IMR-90 (cell line): ENCODE measurements at regions not wholly inside any gene's neighbourhood (a gene's known extent, or its start where the extent isn't known, plus 50 kb on each side); places are given as distances from the start of the nearest gene placed in this dataset.

Experiments used
- ATAC-seq: fragments of 200-7000 bp; cut with Tn5 transposase; 2 replicates; pipeline ENCODE4 v1.9.1; 2020; ENCODE audit warnings: low read depth, mild to moderate bottlenecking, moderate library complexity
- BruUV-seq: library from RNA; stranded (reverse); fragments of 400-500 nt; replicated peaks from 2 replicates; lab custom pipeline; 2021; lab: Mats Ljungman, UMichigan
- CTCF ChIA-PET: fragments of 300-600 bp; formaldehyde crosslinking; extraction: SDS; loops from one replicate; lab custom pipeline; 2021; ENCODE audit warnings: antibody characterized with exemption; lab: Yijun Ruan, JAX
- POLR2A ChIA-PET: fragments of 300-600 bp; sonication (Branson Sonifier 250); formaldehyde crosslinking; loops from one replicate; lab custom pipeline; 2022; ENCODE audit warnings: antibody characterized with exemption; ENCODE audit not compliant: unreplicated experiment; lab: Charles Lee
- DNase-seq: peaks from one replicate; pipeline ENCODE4 v3.0.0; 2013
- H2AFZ ChIP-seq: replicated peaks from 2 replicates; pipeline ENCODE3; 2013; ENCODE audit warnings: low read length, mild to moderate bottlenecking; ENCODE audit not compliant: poor library complexity
- H2AK5ac ChIP-seq: 2 replicates; pipeline ENCODE4 v1.6.1; 2013; ENCODE audit warnings: low read depth, low read length, inconsistent platforms
- H2AK9ac ChIP-seq: replicated peaks from 2 replicates; pipeline ENCODE3; 2013; ENCODE audit warnings: mild to moderate bottlenecking, low read depth, low read length, moderate library complexity; ENCODE audit not compliant: poor library complexity
- H2BK120ac ChIP-seq: 2 replicates; pipeline ENCODE4 v1.6.1; 2013; ENCODE audit warnings: low read depth, low read length, inconsistent platforms
- H2BK15ac ChIP-seq: 3 replicates; pipeline ENCODE4 v1.6.1; 2013; ENCODE audit warnings: low read depth, low read length, inconsistent platforms
- H2BK20ac ChIP-seq: 2 replicates; pipeline ENCODE4 v1.6.1; 2013; ENCODE audit warnings: low read depth, mild to moderate bottlenecking, inconsistent platforms, low read length, moderate library complexity
- H2BK5ac ChIP-seq: 2 replicates; pipeline ENCODE4 v1.6.1; 2013; ENCODE audit warnings: mild to moderate bottlenecking, low read depth, low read length, inconsistent platforms; ENCODE audit not compliant: poor library complexity, severe bottlenecking
- H3K14ac ChIP-seq: replicated peaks from 2 replicates; pipeline ENCODE4 v1.6.1; 2013; ENCODE audit warnings: low read depth, low read length, inconsistent platforms
- H3K18ac ChIP-seq: 2 replicates; pipeline ENCODE4 v1.6.1; 2013; ENCODE audit warnings: low read depth, low read length, control low read depth
- H3K23ac ChIP-seq: 2 replicates; pipeline ENCODE4 v1.6.1; 2013; ENCODE audit warnings: low read depth, low read length, inconsistent platforms
- H3K27ac ChIP-seq: 2 replicates; pipeline ENCODE4 v1.5.1; 2013; ENCODE audit warnings: mild to moderate bottlenecking, control low read depth, low read length; ENCODE audit not compliant: insufficient read depth
- H3K27me3 ChIP-seq: 2 replicates; pipeline ENCODE4 v1.6.1; 2013; ENCODE audit warnings: low read length; ENCODE audit not compliant: control insufficient read depth, insufficient read depth
- H3K36me3 ChIP-seq: 2 replicates; pipeline ENCODE4 v1.6.1; 2013; ENCODE audit warnings: low read length, mixed read lengths; ENCODE audit not compliant: control insufficient read depth, insufficient read depth
- H3K4ac ChIP-seq: 2 replicates; pipeline ENCODE4 v1.6.1; 2013; ENCODE audit warnings: low read depth, low read length, inconsistent platforms
- H3K4me1 ChIP-seq: 2 replicates; pipeline ENCODE4 v1.6.1; 2013; ENCODE audit warnings: low read length, mixed read lengths; ENCODE audit not compliant: control insufficient read depth, insufficient read depth
- H3K4me2 ChIP-seq: 2 replicates; pipeline ENCODE4 v1.6.1; 2013; ENCODE audit warnings: low read depth, mild to moderate bottlenecking, control low read depth, low read length, moderate library complexity
- H3K4me3 ChIP-seq: 2 replicates; pipeline ENCODE4 v1.5.1; 2013; ENCODE audit warnings: low read depth, mild to moderate bottlenecking, control low read depth, low read length, moderate library complexity; ENCODE audit not compliant: insufficient read depth
- H3K56ac ChIP-seq: 2 replicates; pipeline ENCODE4 v1.6.1; 2013; ENCODE audit warnings: low read length, inconsistent platforms; ENCODE audit not compliant: insufficient read depth; ENCODE audit errors: extremely low read depth
- H3K79me1 ChIP-seq, 2 experiments: 2 replicates each; pipeline ENCODE4 v1.6.1; 2013; ENCODE audit warnings: low read length in 2 of 2, inconsistent platforms in 1 of 2, low read depth in 1 of 2
- H3K9ac ChIP-seq: 2 replicates; pipeline ENCODE4 v1.6.1; 2013; ENCODE audit warnings: low read depth, low read length, control low read depth
- H3K9me1 ChIP-seq: 2 replicates; pipeline ENCODE4 v1.6.1; 2013; ENCODE audit warnings: low read length, inconsistent platforms; ENCODE audit not compliant: insufficient read depth
- H3K9me3 ChIP-seq: 2 replicates; pipeline ENCODE4 v1.6.1; 2013; ENCODE audit warnings: low read length; ENCODE audit not compliant: control insufficient read depth, insufficient read depth
- H4K20me1 ChIP-seq: 2 replicates; pipeline ENCODE4 v1.6.1; 2013; ENCODE audit warnings: low read length, inconsistent platforms; ENCODE audit not compliant: insufficient read depth
- H4K5ac ChIP-seq: 2 replicates; pipeline ENCODE4 v1.6.1; 2013; ENCODE audit warnings: mild to moderate bottlenecking, low read depth, low read length, control low read depth
- H4K8ac ChIP-seq, 2 experiments: 2 replicates each; pipeline ENCODE4 v1.6.1; 2013; ENCODE audit warnings: low read depth in 2 of 2, low read length in 2 of 2, control low read depth in 1 of 2, inconsistent platforms in 1 of 2
- H4K91ac ChIP-seq: 2 replicates; pipeline ENCODE4 v1.6.1; 2013; ENCODE audit warnings: low read depth, low read length, inconsistent platforms; ENCODE audit not compliant: insufficient read depth
- BHLHE40 ChIP-seq: fragments of 150-350 bp; IDR thresholded peaks from 2 replicates; pipeline ENCODE4 v1.6.1; 2016; ENCODE audit warnings: mild to moderate bottlenecking, low read depth, low read length
- CEBPB ChIP-seq: IDR thresholded peaks from 2 replicates; pipeline ENCODE4 v1.6.1; 2012; ENCODE audit warnings: low read depth, low read length, improper control_type of control experiment
- CHD1 ChIP-seq: IDR thresholded peaks from 2 replicates; pipeline ENCODE4 v1.6.1; 2012; ENCODE audit warnings: low read depth, low read length, improper control_type of control experiment
- CTCF ChIP-seq: conservative IDR thresholded peaks from 2 replicates; pipeline ENCODE4 v1.5.1; 2012; ENCODE audit warnings: mild to moderate bottlenecking, low read depth, low read length, improper control_type of control experiment
- ELK1 ChIP-seq: fragments of 150-350 bp; IDR thresholded peaks from 2 replicates; pipeline ENCODE4 v1.6.1; 2016; ENCODE audit warnings: low read depth, mild to moderate bottlenecking, low read length, moderate library complexity, borderline replicate concordance
- FOS ChIP-seq: fragments of 150-350 bp; IDR thresholded peaks from 2 replicates; pipeline ENCODE4 v1.6.1; 2016; ENCODE audit warnings: low read depth, low read length
- MAFK ChIP-seq: IDR thresholded peaks from 2 replicates; pipeline ENCODE4 v1.6.1; 2012; ENCODE audit warnings: low read depth, low read length, improper control_type of control experiment
- MAZ ChIP-seq: IDR thresholded peaks from 2 replicates; pipeline ENCODE4 v1.6.1; 2012; ENCODE audit warnings: low read depth, mild to moderate bottlenecking, low read length, improper control_type of control experiment, moderate library complexity, borderline replicate concordance
- MXI1 ChIP-seq: IDR thresholded peaks from 2 replicates; pipeline ENCODE4 v1.6.1; 2012; ENCODE audit warnings: low read depth, mild to moderate bottlenecking, low read length, moderate library complexity, borderline replicate concordance
- NFE2L2 ChIP-seq: fragments of 150-350 bp; IDR thresholded peaks from 2 replicates; pipeline ENCODE4 v1.6.1; 2016; ENCODE audit warnings: low read depth, mild to moderate bottlenecking, low read length
- POLR2A ChIP-seq: IDR thresholded peaks from 2 replicates; pipeline ENCODE4 v1.6.1; 2012; ENCODE audit warnings: mild to moderate bottlenecking, low read depth, low read length
- RAD21 ChIP-seq: IDR thresholded peaks from 2 replicates; pipeline ENCODE4 v1.6.1; 2012; ENCODE audit warnings: low read length, improper control_type of control experiment
- RCOR1 ChIP-seq: IDR thresholded peaks from 2 replicates; pipeline ENCODE4 v1.6.1; 2012; ENCODE audit warnings: mild to moderate bottlenecking, low read length, improper control_type of control experiment; ENCODE audit not compliant: insufficient replicate concordance
- RFX5 ChIP-seq: IDR thresholded peaks from 2 replicates; pipeline ENCODE4 v1.8.0; 2012; ENCODE audit warnings: low read depth, mild to moderate bottlenecking, low read length, moderate library complexity
- SMC3 ChIP-seq: fragments of 150-350 bp; IDR thresholded peaks from 2 replicates; pipeline ENCODE4 v1.6.1; 2016; ENCODE audit warnings: low read depth, mild to moderate bottlenecking, antibody characterized with exemption, low read length, moderate library complexity
- USF2 ChIP-seq: fragments of 150-350 bp; IDR thresholded peaks from 2 replicates; pipeline ENCODE4 v1.6.1; 2017; ENCODE audit warnings: mild to moderate bottlenecking, antibody characterized with exemption, low read length, low read depth
- WGBS, 2 experiments: methylation state at CpG; one replicate each; pipeline versions ENCODE4 v1.1.5 to v1.1.7; 2013; ENCODE audit warnings: missing lambda C conversion rate in 2 of 2; ENCODE audit not compliant: insufficient read length in 1 of 2; ENCODE audit errors: extremely low coverage in 2 of 2; 5-methylcytosine and 5-hydroxymethylcytosine counted together
- dilution Hi-C: fragments of 300-500 bp; cut with HindIII; formaldehyde crosslinking; loops from one replicate; pipeline ENCODE4 v1.14.3; 2018; ENCODE audit warnings: low sequenced_read_pairs; ENCODE audit not compliant: unreplicated experiment
- in situ Hi-C: fragments of 300-500 bp; cut with MboI; formaldehyde crosslinking; loops from 3 replicates; pipeline ENCODE4 v1.14.3; 2019; ENCODE audit warnings: low sequenced_read_pairs, inconsistent platforms, mixed read lengths
- intact Hi-C: fragments of 100-400 bp; cut with micrococcal nuclease; formaldehyde crosslinking; loops from 2 replicates; pipeline ENCODE4 v1.10.0; 2022

- intact Hi-C loops = no loop called here
- ChIA-PET CTCF (no interaction called here), POLR2A (no interaction called here)
- ATAC-seq = no peak
- Histone ChIP-seq H2BK5ac (no peak overlapping the region), H3K4me2 (no peak overlapping the region), H3K27ac (no peak overlapping the region), H3K9ac (no peak overlapping the region), H3K4ac (no peak overlapping the region), H3K23ac (no peak overlapping the region), H4K8ac (no peak overlapping the region), H3K9me3 (no peaks in the 10 kb centered on the region), H3K14ac (no peak overlapping the region), H2AK5ac (no peak overlapping the region), H2AK9ac (no peak overlapping the region), H4K20me1 (no peaks in the 10 kb centered on the region), H3K79me1 (no peaks in the 10 kb centered on the region), H3K9me1 (peaks cover 3% of the 10 kb centered on the region; the same call in 1 of the 2 replicates), H4K91ac (no peak overlapping the region), H2BK20ac (no peak overlapping the region), H3K36me3 (no peaks in the 10 kb centered on the region), H2BK15ac (no peak overlapping the region), H3K56ac (no peak overlapping the region), H4K5ac (no peak overlapping the region), H3K4me3 (no peak overlapping the region), H3K18ac (no peak overlapping the region), H3K4me1 (no peaks in the 10 kb centered on the region), H3K27me3 (no peaks in the 10 kb centered on the region), H2BK120ac (no peak overlapping the region), H2AFZ (no peak overlapping the region)
- TF ChIP-seq RCOR1 (no peak), RFX5 (no peak), BHLHE40 (no peak), FOS (no peak), CTCF (no peak), NFE2L2 (no peak), MAZ (no peak), RAD21 (no peak), USF2 (no peak), SMC3 (no peak), MXI1 (no peak), POLR2A (no peak), ELK1 (no peak), MAFK (no peak), CHD1 (no peak), CEBPB (no peak)
- no TSS peak for BruUV-seq
- WGBS, 2 experiments = no CpG with 5 or more reads among the region's 1 CpG
- DNase-seq = no peak
- dilution Hi-C loops = no loop called here
- in situ Hi-C loops = no loop called here
Measured at GRCh38 chr2:149931486-149931885, 343.9 kb upstream of the MMADHC start.
